ENCODE measurements at regions not wholly inside any gene's neighbourhood (a gene's known extent, or its start where the extent isn't known, plus 50 kb on each side); places are given as distances from the start of the nearest gene placed in this dataset.

- no peaks in the 10 kb centered on the region for H3K9me3 ChIP-seq (ENCODE audit: control insufficient read depth in 3 of 3, low read length in 3 of 3)
These were observed 108.0 kb upstream of the ST6GALNAC5 start for GRCh38 chr1:76759171-76759860.

GRCh38 chr1:76759950-76760349 lies 107.3 kb upstream of the ST6GALNAC5 start:
- Histone ChIP-seq H3K27ac (ENCODE audit: low read depth, low read length) (no peak overlapping the region), H3K9ac (ENCODE audit: low read depth in 1 of 3, low read length in 3 of 3) (no peak overlapping the region), H3K4me3 (ENCODE audit: low read length in 3 of 3) (no peak overlapping the region), H3K36me3 (ENCODE audit: control insufficient read depth in 3 of 3, insufficient read depth in 3 of 3, low read length in 3 of 3) (no peaks in the 10 kb centered on the region), H3K27me3 (ENCODE audit: control insufficient read depth in 3 of 3, insufficient read depth in 3 of 3, low read length in 3 of 3) (no peaks in the 10 kb centered on the region), H3K9me3 (ENCODE audit: control insufficient read depth in 3 of 3, low read length in 3 of 3) (no peaks in the 10 kb centered on the region), H3K4me1 (ENCODE audit: control insufficient read depth in 3 of 3, insufficient read depth in 3 of 3, low read length in 3 of 3) (peaks cover 0 to under 1% (median 0%) of the 10 kb centered on the region in 3 donors)

More at GRCh38 chr1:76759171-76759860, 108.0 kb upstream of the ST6GALNAC5 start:
- no peak overlapping the region for H3K27ac ChIP-seq (ENCODE audit: low read depth, low read length)
- no peaks in the 10 kb centered on the region for H3K4me1 ChIP-seq (ENCODE audit: control insufficient read depth in 3 of 3, insufficient read depth in 3 of 3, low read length in 3 of 3)
- no peak overlapping the region for H3K9ac ChIP-seq (ENCODE audit: low read depth in 1 of 3, low read length in 3 of 3)
- H3K36me3 ChIP-seq (ENCODE audit: control insufficient read depth in 3 of 3, insufficient read depth in 3 of 3, low read length in 3 of 3) = no peaks in the 10 kb centered on the region
- H3K27me3 ChIP-seq (ENCODE audit: control insufficient read depth in 3 of 3, insufficient read depth in 3 of 3, low read length in 3 of 3) = no peaks in the 10 kb centered on the region
- no peak overlapping the region for H3K4me3 ChIP-seq (ENCODE audit: low read length in 3 of 3)

- Histone ChIP-seq H3K4me3 (ENCODE audit: low read length in 3 of 3) (no peak overlapping the region), H3K27me3 (ENCODE audit: control insufficient read depth in 3 of 3, insufficient read depth in 3 of 3, low read length in 3 of 3) (peaks cover 0 to 4% (median 0%) of the 10 kb centered on the region in 3 donors), H3K9me3 (ENCODE audit: control insufficient read depth in 3 of 3, low read length in 3 of 3) (no peaks in the 10 kb centered on the region), H3K4me1 (ENCODE audit: control insufficient read depth in 3 of 3, insufficient read depth in 3 of 3, low read length in 3 of 3) (peaks cover 0 to 5% (median 0%) of the 10 kb centered on the region in 3 donors), H3K27ac (ENCODE audit: low read depth, low read length) (no peak overlapping the region), H3K9ac (ENCODE audit: low read depth in 1 of 3, low read length in 3 of 3) (no peak overlapping the region), H3K36me3 (ENCODE audit: control insufficient read depth in 3 of 3, insufficient read depth in 3 of 3, low read length in 3 of 3) (no peaks in the 10 kb centered on the region)
These were observed 103.5 kb upstream of the ST6GALNAC5 start for GRCh38 chr1:76763738-76764137.

GRCh38 chr1:76764638-76765454 lies 102.4 kb upstream of the ST6GALNAC5 start:
- peaks cover 0 to 4% (median 0%) of the 10 kb centered on the region in 3 donors for H3K27me3 ChIP-seq (ENCODE audit: control insufficient read depth in 3 of 3, insufficient read depth in 3 of 3, low read length in 3 of 3)
- no peaks in the 10 kb centered on the region for H3K9me3 ChIP-seq (ENCODE audit: control insufficient read depth in 3 of 3, low read length in 3 of 3)
- peaks cover 0 to 5% (median 0%) of the 10 kb centered on the region in 3 donors for H3K4me1 ChIP-seq (ENCODE audit: control insufficient read depth in 3 of 3, insufficient read depth in 3 of 3, low read length in 3 of 3)
- peak overlapping the region; percentile 36 to 56 (median 44) for H3K4me3 ChIP-seq (ENCODE audit: low read length in 3 of 3)
- no peaks in the 10 kb centered on the region for H3K36me3 ChIP-seq (ENCODE audit: control insufficient read depth in 3 of 3, insufficient read depth in 3 of 3, low read length in 3 of 3)
- H3K9ac ChIP-seq (ENCODE audit: low read depth in 1 of 3, low read length in 3 of 3) = peak overlapping the region in 1 of 3 donors; percentile 28
- H3K27ac ChIP-seq (ENCODE audit: low read depth, low read length) = no peak overlapping the region

- H3K9ac ChIP-seq (ENCODE audit: low read depth in 1 of 3, low read length in 3 of 3) = no peak overlapping the region
- no peaks in the 10 kb centered on the region for H3K9me3 ChIP-seq (ENCODE audit: control insufficient read depth in 3 of 3, low read length in 3 of 3)
- no peaks in the 10 kb centered on the region for H3K36me3 ChIP-seq (ENCODE audit: control insufficient read depth in 3 of 3, insufficient read depth in 3 of 3, low read length in 3 of 3)
- H3K4me1 ChIP-seq (ENCODE audit: control insufficient read depth in 3 of 3, insufficient read depth in 3 of 3, low read length in 3 of 3) = peaks cover 0 to 5% (median 0%) of the 10 kb centered on the region in 3 donors
- no peak overlapping the region for H3K27ac ChIP-seq (ENCODE audit: low read depth, low read length)
- peaks cover 0 to 4% (median 0%) of the 10 kb centered on the region in 3 donors for H3K27me3 ChIP-seq (ENCODE audit: control insufficient read depth in 3 of 3, insufficient read depth in 3 of 3, low read length in 3 of 3)
- H3K4me3 ChIP-seq (ENCODE audit: low read length in 3 of 3) = no peak overlapping the region
These were observed 100.9 kb upstream of the ST6GALNAC5 start for GRCh38 chr1:76766381-76766780.

- H3K9me3 ChIP-seq (ENCODE audit: control insufficient read depth in 3 of 3, low read length in 3 of 3) = no peaks in the 10 kb centered on the region
- peaks cover 0 to 4% (median 0%) of the 10 kb centered on the region in 3 donors for H3K4me1 ChIP-seq (ENCODE audit: control insufficient read depth in 3 of 3, insufficient read depth in 3 of 3, low read length in 3 of 3)
- peaks cover 0 to 4% (median 0%) of the 10 kb centered on the region in 3 donors for H3K27me3 ChIP-seq (ENCODE audit: control insufficient read depth in 3 of 3, insufficient read depth in 3 of 3, low read length in 3 of 3)
- H3K27ac ChIP-seq (ENCODE audit: low read depth, low read length) = no peak overlapping the region
- no peak overlapping the region for H3K9ac ChIP-seq (ENCODE audit: low read depth in 1 of 3, low read length in 3 of 3)
- no peak overlapping the region for H3K4me3 ChIP-seq (ENCODE audit: low read length in 3 of 3)
- H3K36me3 ChIP-seq (ENCODE audit: control insufficient read depth in 3 of 3, insufficient read depth in 3 of 3, low read length in 3 of 3) = no peaks in the 10 kb centered on the region
These were observed 97.4 kb upstream of the ST6GALNAC5 start for GRCh38 chr1:76769911-76770310.

GRCh38 chr1:76770979-76771378 lies 96.3 kb upstream of the ST6GALNAC5 start:
- H3K9ac ChIP-seq (ENCODE audit: low read depth in 1 of 3, low read length in 3 of 3) = no peak overlapping the region
- no peak overlapping the region for H3K27ac ChIP-seq (ENCODE audit: low read depth, low read length)
- no peaks in the 10 kb centered on the region for H3K9me3 ChIP-seq (ENCODE audit: control insufficient read depth in 3 of 3, low read length in 3 of 3)
- H3K36me3 ChIP-seq (ENCODE audit: control insufficient read depth in 3 of 3, insufficient read depth in 3 of 3, low read length in 3 of 3) = no peaks in the 10 kb centered on the region
- no peak overlapping the region for H3K4me3 ChIP-seq (ENCODE audit: low read length in 3 of 3)
- peaks cover 0 to 4% (median 0%) of the 10 kb centered on the region in 3 donors for H3K27me3 ChIP-seq (ENCODE audit: control insufficient read depth in 3 of 3, insufficient read depth in 3 of 3, low read length in 3 of 3)
- H3K4me1 ChIP-seq (ENCODE audit: control insufficient read depth in 3 of 3, insufficient read depth in 3 of 3, low read length in 3 of 3) = no peaks in the 10 kb centered on the region

- Histone ChIP-seq H3K4me1 (ENCODE audit: control insufficient read depth in 3 of 3, insufficient read depth in 3 of 3, low read length in 3 of 3) (no peaks in the 10 kb centered on the region), H3K9ac (ENCODE audit: low read depth in 1 of 3, low read length in 3 of 3) (no peak overlapping the region), H3K9me3 (ENCODE audit: control insufficient read depth in 3 of 3, low read length in 3 of 3) (no peaks in the 10 kb centered on the region), H3K27me3 (ENCODE audit: control insufficient read depth in 3 of 3, insufficient read depth in 3 of 3, low read length in 3 of 3) (no peaks in the 10 kb centered on the region), H3K36me3 (ENCODE audit: control insufficient read depth in 3 of 3, insufficient read depth in 3 of 3, low read length in 3 of 3) (no peaks in the 10 kb centered on the region), H3K27ac (ENCODE audit: low read depth, low read length) (no peak overlapping the region), H3K4me3 (ENCODE audit: low read length in 3 of 3) (no peak overlapping the region)
These were observed 85.8 kb upstream of the ST6GALNAC5 start for GRCh38 chr1:76781447-76781846.

GRCh38 chr1:76782809-76783208 lies 84.5 kb upstream of the ST6GALNAC5 start:
- no peaks in the 10 kb centered on the region for H3K4me1 ChIP-seq (ENCODE audit: control insufficient read depth in 3 of 3, insufficient read depth in 3 of 3, low read length in 3 of 3)
- no peak overlapping the region for H3K9ac ChIP-seq (ENCODE audit: low read depth in 1 of 3, low read length in 3 of 3)
- H3K27me3 ChIP-seq (ENCODE audit: control insufficient read depth in 3 of 3, insufficient read depth in 3 of 3, low read length in 3 of 3) = no peaks in the 10 kb centered on the region
- no peaks in the 10 kb centered on the region for H3K9me3 ChIP-seq (ENCODE audit: control insufficient read depth in 3 of 3, low read length in 3 of 3)
- H3K27ac ChIP-seq (ENCODE audit: low read depth, low read length) = no peak overlapping the region
- H3K4me3 ChIP-seq (ENCODE audit: low read length in 3 of 3) = no peak overlapping the region
- no peaks in the 10 kb centered on the region for H3K36me3 ChIP-seq (ENCODE audit: control insufficient read depth in 3 of 3, insufficient read depth in 3 of 3, low read length in 3 of 3)

- Histone ChIP-seq H3K36me3 (ENCODE audit: control insufficient read depth in 3 of 3, insufficient read depth in 3 of 3, low read length in 3 of 3) (no peaks in the 10 kb centered on the region), H3K9me3 (ENCODE audit: control insufficient read depth in 3 of 3, low read length in 3 of 3) (no peaks in the 10 kb centered on the region), H3K4me1 (ENCODE audit: control insufficient read depth in 3 of 3, insufficient read depth in 3 of 3, low read length in 3 of 3) (no peaks in the 10 kb centered on the region), H3K27ac (ENCODE audit: low read depth, low read length) (no peak overlapping the region), H3K27me3 (ENCODE audit: control insufficient read depth in 3 of 3, insufficient read depth in 3 of 3, low read length in 3 of 3) (no peaks in the 10 kb centered on the region), H3K9ac (ENCODE audit: low read depth in 1 of 3, low read length in 3 of 3) (no peak overlapping the region), H3K4me3 (ENCODE audit: low read length in 3 of 3) (no peak overlapping the region)
These were observed 82.8 kb upstream of the ST6GALNAC5 start for GRCh38 chr1:76784502-76784901.

Data from skeletal muscle tissue (tissue), 3 donors.